ENCODE measurements at regions not wholly inside any gene's neighbourhood (a gene's known extent, or its start where the extent isn't known, plus 50 kb on each side); places are given as distances from the start of the nearest gene placed in this dataset.

DNA sequence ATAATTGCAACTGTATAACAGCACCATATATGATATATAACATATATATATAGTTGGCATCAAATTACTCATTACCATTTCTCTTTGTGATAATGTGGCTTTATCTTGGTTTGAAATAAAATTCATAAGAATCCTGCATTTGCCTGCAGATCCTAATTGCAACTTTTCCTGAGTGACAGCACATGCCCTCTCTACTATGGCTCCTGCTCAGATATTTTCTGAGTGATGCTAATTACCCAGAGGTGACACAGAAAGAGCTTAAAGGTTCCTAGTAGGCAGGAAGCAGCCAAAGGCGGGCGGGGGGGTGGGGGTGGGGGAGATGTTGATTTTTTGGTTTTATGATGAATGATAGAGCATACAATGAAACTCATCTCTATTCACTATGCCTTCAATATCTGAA, 370.6 kb downstream of the MFSD1 start:
- no peak for DNase-seq

DNA sequence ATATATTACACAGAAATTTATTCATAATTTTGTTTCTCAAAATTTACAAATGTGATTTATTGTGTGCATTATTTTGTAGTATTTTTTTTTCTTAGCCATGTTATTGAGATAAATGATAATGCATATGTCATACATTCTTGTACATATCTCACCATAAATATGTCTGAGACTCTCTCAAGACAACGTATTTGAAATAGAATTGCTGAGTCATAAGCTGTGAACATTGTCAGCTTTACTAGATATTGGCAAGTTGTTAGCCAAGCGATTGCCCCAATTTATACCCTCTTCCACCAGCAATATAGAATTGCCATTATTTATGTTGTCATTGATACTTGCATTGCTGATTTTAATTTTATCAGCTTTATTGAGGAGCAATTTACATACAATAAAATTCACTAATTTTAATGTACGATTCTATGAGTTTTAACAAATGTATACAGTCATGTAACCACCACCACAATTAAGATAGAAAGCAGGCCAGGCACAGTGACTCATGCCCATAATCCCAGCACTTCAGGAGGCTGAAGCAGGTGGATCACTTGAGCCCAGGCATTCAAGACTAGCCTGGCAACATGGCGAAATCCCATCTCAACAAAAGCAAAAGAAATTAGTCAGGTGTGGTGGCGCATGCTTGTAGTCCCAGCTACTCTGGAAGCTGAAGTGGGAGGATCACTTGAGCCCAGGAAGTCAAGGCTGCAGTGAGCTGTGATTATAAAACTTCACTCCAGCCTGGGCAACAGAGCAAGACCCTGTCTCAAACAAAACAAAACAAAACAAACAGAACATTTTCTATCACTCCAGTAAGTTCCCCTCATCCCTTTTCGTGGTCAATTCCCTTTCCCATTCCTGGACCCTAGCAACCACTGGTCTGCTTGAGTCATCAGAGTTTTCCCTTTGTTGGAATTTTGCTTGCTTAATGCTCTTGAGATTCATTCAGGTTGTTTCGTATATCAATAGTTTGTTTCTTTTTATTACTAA, 373.1 kb downstream of the MFSD1 start:
- DNase-seq: no peak

DNA sequence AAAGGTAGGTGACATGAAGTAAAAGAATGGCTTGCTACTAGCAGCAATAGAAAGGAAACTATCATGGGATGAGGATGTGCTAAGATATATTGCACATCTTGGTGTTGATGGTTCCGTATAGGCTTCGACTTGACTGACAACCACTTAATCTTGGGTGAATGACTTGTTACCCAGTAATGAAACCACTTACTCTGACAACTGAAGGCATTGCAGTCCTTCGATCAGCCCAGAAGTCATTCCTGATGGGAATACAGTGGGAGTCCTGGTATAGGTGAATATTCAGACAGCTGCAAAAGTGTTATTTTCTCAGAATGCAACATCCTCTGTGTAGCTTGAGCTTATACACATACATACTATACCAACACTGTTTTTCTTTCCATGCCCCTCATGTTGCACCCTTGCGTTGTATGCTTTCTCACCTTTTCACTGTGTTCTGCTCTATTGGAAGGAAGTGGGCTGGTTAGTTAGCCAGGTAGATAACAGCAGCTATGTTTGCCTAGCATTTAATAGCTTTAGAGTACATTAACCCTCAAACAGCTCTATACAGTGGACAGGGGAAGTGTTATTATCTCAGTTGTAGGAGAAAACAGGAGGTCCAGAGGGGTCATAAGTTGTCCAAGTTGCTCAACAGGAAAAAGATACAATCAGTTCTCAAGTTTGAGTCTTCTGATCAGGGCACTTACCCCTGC, 376.5 kb downstream of the MFSD1 start:
- DNase-seq: no peak

DNA sequence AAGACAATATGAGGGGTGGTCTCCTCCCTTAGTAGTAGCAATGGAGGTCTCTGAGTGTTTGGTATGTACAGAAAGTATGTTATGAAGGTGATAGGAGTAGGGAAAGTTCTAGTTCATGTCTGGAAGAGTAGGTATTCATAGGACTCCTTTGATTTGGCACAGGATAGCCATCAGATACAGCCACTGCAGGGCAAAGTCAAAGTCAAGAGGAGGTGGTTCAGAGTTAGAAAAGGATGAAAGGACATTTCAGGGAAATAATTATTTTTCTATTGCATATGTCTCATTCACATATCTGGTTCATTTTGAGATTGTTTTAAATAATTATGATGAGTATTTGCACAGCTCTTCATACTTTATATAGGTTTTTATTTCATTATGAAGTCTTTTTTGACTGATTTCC, 381.1 kb downstream of the MFSD1 start:
- no peak for DNase-seq

DNA sequence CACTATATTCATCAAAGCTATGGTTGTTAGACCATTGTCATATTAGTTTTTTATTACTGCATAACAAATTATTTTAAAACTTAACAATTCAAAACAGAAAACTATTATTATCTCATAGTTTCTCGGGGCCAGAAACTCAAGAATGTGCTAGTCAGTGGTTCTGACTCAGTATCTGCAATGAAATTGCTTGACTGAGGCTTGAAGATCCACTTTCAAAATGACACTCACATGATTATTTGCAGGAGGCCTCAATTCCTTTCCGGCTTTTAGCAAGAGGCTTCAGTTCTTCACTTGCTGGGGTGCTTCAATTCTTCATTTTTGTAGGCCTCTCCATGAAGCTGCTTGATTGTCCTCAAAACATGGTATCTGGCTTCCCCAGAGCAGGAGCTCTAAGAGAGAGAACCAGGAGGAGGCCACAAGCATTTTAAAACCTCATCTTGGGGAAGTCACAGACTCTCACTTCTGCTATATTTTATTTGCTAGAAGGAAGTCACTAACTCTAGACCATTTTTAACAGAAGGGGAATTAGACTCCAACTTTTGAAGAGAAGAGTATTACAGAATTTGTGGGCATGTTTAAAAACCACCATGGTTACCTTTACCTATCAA, 383.7 kb downstream of the MFSD1 start:
- DNase-seq: no peak

DNA sequence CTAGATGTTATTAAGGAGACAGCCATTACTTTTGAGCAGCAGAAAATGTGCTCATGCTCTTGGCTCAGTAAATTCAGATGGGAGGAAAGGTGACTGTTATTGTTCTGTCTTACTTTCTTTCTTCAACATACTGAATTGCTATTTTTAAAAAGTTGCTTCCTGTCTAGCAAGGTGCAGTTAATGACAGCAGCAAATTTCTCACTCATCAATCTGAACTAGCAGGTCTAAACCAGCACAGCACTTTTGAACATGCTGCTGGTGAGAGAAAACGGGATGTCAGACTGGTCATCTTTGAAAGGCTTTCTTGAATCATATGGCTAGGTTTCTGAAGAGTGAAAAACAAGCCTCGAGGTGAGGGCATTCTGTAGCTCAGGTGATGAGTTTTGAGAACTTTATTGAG, 384.7 kb downstream of the MFSD1 start:
- no peak for DNase-seq

DNA sequence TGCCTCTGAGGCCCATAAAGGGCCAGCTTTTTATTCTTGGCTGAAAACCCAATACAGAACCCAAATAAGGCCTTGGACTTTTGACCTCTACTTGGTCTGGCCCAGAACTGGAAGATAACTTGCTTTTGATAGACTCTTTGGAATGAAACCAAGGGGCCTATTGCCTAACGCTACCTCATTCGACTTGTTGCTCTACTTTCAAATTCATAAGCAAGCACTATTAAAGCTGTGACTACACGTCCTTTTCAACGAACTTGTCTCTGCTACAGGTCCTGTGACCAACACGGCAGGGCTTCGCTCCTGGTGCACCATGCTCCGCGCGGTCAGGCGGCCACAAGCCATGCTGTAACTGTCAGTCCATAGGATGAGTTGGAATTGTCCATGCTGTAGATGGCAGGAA, 385.4 kb downstream of the MFSD1 start:
- no peak for DNase-seq

DNA sequence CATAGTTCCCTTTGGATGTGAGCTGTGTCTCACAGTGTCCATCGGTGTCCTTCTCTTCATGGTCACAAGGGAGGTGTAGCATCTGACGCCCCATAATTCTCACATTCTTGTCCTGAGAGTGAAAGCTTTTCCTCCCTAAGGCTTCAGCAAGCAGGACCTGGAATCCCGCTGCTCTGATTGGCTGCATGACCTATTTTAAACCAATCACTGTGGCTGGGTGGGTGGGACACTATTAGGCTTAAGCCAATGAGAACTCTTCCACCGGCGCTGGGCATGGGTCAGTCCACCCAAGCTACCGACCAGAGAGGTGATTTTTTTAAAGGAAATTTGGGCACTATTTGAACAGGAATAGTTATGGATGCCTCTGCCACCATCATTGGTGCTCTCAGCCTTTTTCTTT, 385.9 kb downstream of the MFSD1 start:
- no peak for DNase-seq

DNA sequence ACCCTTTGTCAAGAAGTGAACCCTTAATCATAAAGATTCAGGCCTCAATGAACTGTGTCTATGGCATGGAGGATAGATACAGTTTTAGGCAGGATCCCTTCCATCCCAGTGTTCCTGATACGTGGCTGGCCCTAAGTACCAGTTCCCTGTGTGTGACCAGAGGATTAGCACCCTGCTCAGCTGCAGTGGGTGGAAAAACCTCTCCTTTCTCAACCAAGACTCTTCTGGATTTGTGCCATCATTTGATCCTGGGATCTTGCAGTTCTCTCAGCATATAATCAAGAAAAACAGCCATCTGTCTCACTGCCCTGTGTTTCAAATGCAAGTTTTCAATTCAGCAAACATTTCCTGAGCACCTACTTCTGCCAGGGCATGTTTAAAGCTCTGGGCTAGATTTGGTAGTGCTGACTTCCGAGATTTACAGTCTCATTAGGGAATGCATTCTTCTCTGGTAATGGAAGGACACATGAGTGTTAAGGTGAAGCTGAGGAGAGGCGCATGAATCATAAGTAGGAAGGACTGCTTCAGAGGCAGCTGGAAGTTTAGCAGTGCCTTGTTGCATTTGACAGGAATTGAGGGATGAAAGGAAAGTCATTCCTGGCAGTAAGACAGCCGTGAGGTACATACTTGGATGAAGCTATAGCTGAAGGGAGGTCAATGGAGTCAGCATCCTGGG, 388.3 kb downstream of the MFSD1 start:
- no peak for DNase-seq

DNA sequence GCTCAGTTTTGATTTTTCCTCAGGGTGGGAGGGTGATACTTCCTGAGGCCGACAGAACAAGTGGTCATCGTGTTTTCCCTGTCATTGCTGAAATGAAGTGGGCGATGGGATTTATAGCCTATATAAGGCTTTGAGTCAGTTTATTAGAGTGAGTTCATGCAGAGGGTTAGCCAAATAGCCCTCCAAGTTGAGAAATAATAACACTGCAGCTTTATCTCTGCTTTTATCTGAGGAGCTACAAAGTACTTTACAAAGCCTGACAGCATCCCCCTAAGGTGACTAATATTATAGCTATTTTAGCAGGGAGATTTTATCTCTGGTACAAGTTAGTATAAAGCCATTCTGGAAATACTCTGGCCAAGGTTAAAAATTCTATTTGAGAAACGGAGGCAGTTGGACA, 389.6 kb downstream of the MFSD1 start:
- DNase-seq: no peak

DNA sequence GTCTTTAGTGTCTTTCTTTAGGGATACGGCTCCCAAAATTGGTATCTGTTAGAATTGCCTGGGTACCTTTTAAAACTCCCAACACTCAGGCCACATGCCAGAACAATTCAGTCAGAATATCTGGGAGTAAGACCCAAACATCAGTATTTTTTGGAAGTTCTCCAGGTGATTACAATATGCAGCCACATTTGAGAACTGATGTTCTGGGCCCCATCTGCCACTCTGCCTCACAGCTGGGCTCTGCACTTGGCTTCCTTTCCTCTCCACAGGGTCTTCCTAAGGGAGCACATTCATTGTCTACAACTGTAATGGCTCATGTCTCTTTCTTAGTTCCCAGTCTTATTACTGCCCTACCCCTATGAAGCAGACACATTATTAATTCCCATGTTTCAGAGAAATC, 394.5 kb downstream of the MFSD1 start:
- no peak for DNase-seq

DNA sequence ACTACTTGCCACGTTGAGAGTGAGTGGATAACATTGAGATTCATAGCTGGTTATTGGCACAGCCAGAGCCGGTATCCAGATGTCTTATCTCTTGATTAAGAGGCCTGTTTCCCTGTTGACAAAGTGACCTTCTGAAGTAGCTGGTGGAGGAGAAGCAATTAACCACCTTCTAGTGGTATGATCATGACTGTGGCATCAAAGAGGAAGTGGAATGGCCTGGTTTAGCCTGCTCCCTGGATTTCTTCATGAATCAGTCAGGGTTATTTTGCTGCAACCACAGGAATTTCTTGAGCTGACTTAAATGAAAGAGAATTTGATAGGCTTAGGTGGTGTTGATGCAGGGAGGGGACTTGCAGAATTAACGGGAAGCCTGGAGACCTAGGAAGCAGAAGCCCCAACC, 398.3 kb downstream of the MFSD1 start:
- no peak for DNase-seq

DNA sequence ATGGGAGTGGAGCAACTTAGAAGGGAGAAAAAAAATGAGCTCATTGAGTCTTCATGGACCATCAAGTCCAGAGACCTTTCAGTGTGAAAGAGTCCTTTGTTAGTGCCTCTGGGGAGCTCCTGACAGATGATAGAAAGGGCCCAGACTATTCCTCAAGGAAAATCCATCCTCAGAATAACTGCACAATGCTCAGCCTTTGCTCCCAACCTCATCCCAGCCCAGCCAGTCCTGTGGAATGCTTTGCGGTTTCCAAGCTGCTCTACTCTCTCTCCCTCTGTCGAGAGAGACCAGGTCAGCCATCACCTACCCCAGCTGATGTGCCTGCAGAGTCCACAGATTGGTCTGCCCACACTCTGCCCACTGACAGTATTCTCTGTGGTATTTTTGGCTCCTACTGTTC, 406.2 kb downstream of the MFSD1 start:
- DNase-seq: no peak

DNA sequence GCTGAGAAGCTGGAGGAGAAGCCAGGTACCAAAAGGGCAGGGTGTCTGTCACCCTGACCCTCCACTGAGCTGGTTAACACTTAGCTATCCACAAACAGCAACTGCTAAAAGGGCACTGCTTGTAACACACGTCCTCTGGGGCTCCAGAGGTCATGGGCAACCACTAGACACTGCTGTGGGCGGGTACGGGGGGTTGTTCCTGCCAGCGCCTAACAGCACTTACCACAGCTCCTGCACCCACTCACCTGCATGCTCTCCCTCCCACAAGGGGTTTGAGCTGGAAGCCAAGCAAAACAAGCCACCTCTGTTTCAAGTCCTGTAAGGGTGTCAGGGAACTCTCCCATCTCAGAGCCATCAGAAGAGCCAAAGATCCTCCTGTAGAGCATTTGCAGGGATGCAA, 407.6 kb downstream of the MFSD1 start:
- DNase-seq: no peak

DNA sequence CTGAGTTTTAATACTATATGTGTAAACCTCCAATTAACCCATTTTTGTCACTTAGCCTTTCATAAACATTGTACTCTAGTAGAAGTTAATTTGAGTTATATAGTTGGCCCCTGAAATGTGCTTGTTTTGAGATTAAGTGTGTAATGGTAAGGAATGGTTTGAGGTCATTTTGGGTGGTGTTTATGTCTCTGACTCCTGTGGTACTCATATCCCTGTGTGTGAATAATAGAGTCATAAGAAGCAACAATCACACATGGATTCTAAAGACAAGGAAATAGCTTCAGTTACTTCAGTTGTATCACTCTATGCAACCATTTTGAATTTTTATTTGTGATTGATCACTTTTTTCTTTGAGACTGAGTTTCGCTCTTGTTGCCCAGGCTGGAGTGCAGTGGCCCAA, 408.5 kb downstream of the MFSD1 start:
- no peak for DNase-seq

DNA sequence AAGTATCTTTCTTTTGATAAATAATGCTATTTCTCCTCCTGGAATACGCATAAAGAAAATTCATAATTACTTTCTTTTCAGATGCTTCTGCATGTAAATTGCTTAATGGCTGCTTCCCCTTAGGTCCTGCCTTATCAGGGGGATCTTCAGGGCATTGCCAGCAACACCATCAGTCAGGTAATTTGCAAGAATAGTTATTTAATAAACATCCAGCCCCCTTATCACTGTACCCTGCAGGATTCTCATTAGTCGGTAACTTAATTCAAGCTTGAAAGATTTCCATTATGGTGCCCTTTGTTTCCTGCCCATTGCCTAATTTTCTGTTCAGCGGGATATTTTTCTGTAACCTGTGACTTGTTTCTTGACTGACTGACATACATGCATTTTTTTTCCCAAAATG, 414.5 kb downstream of the MFSD1 start:
- DNase-seq: no peak

DNA sequence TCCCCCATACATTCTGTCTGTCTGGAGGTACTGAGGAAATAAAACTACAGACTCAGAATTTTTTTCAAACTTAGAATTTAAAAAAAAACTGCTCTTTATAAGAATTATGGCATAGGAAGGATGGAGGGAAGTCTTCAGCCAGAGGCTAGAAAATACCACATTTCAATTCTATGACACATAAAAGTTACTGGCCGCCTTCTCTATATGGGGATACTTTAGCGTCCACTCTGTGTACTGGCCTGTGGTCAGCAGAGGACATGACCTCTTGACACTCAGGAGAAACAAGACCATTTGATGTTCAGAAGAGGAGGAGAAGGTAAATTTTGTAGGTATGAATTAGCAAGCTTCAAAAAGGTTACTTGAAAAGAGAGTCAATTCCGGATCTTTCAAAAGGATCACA, 417.4 kb downstream of the MFSD1 start:
- DNase-seq: no peak

DNA sequence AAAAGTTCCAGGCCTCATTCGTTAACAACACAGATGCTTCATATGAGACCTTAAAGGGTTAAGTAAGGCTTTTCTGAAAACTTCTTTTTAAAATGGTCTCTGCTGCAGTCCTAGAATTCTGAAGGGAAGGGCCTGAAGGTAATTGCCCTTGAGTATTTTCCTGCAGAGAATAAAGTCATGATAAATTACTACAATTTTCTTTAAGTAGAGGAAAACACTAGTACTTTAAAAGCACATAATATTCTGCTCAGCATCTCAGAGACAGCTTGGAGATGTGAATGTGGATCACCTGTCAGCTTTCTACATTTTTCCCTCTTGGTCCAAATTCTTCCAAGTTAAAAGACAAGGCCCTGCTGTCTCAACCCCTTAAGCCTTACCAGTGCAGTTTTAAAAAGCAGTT, 419.5 kb downstream of the MFSD1 start:
- no peak for DNase-seq

DNA sequence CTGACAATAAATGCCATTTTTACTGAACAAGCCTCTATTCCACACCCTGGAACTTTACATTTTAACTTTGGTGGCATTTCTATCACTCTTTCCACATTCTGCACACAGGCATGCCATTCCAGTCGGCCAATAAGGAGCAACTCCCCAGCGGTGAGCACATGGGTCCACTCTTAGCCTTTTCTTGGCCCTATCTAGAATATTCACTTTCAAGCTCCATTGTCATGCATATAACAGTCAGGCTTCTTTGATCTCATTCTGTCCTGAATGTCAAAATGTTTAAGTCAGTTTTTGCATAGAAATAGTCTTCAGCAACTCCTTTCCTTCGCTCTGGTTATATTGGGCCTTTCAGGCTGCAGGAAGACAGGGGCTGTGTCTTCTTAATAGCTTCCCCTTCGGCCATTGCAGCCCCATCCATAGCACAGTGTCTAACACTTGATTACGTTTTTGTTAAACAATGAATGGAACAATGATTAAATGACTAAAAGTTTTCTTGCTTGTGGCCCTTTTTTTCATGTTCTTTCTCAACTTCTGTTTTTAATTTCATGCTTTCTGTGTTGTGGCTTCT, 427.3 kb downstream of the MFSD1 start:
- no peak for DNase-seq

DNA sequence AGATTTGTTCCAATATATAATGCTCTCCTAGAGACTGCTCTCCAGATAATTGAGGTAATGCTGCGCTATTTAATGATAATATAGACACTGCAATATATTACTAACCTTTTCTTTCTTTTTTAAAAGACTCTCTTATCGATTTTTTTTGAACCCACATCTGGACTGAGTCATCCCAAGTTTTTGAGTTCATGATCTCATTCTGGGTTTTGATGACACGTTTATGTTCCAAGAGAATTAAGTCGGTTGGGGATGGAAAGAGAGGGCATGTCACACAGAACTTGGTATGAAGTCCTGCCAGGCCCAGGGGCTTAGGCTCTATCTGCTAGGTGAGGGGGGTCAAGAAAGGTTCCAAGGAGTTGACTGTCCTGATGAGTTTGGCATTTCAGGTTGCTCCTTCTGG, 431.1 kb downstream of the MFSD1 start:
- no peak for DNase-seq

DNA sequence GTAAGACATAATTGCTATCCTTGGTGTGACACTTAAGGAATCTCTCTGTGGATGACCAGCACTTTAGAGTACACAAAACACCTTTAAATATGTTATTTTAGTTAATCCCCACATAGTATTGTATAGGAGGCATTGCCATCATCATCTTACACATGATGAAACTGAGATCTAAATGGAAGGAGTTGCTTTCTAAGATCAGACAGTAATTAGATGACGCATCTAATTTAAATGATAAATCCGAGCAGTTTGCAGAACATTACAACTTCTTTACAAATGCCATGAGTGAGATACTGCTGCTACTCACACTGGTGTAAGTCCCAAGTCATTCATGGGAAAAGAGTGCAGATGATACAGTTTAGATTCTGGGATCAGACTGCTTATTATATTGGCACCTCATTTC, 431.9 kb downstream of the MFSD1 start:
- no peak for DNase-seq

DNA sequence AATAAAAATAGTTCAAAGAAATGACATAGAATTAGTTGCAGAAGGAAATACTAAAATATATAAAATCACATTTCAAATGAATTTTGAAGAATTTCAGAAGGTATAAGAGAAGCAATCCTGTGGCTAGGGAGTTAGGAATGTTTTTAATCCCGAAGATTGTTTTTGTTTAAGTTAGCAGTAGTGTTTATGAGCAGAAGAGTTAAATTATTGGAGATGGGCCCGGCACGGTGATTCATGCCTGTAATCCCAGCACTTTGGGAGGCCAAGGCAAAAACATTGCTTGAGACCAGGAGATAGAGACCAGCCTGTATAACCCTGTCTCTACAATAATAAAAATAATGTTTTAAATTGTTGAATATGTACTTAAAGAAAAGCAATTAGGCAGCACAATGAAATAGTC, 432.5 kb downstream of the MFSD1 start:
- no peak for DNase-seq

DNA sequence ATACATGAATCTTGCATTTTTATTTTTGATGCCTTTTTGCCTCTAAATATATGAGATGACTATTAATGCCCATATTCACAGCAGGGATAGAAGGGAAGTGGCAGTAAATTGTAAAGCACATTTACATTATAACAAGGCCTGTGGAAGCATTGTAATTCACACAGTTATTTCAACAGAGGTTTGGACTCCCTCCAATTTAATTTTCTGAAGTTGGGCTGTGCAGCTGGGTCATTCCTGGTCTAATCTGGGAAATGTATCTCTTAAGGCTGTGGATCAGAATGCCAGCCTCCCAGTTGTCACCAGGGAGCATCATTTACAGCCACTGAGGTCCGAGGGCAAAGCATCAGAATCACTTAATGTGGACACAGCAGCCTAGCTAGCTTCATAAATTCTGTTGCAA, 434.5 kb downstream of the MFSD1 start:
- no peak for DNase-seq
